Neural cell (in vitro differentiated cells): ENCODE measurements at regions not wholly inside any gene's neighbourhood (a gene's known extent, or its start where the extent isn't known, plus 50 kb on each side); places are given as distances from the start of the nearest gene placed in this dataset.

Experiments
- H2AFZ ChIP-seq: fragments of 200-600, 300-800 bp; sonication (generic), shearing (Covaris generic); 2 replicates; pipeline ENCODE4 v1.6.0; 2014; ENCODE audit warnings: low read depth, mild to moderate bottlenecking, antibody characterized with exemption, low read length, moderate library complexity
- H3F3A ChIP-seq: fragments of 200-600 bp; shearing (Covaris generic); 2 replicates; pipeline ENCODE4 v1.6.1; 2016; ENCODE audit warnings: mild to moderate bottlenecking, moderate library complexity, mixed read lengths, antibody characterized with exemption, low read length; ENCODE audit not compliant: insufficient read depth, poor library complexity, severe bottlenecking
- H3K27ac ChIP-seq: fragments of 200-600, 300-800 bp; sonication (generic), shearing (Covaris generic); 2 replicates; pipeline ENCODE4 v1.5.1; 2014; ENCODE audit warnings: mild to moderate bottlenecking, low read length, moderate library complexity
- H3K27me3 ChIP-seq: fragments of 300-800, 200-600 bp; sonication (generic), shearing (Covaris generic); 2 replicates; pipeline ENCODE4 v1.6.0; 2014; ENCODE audit warnings: mild to moderate bottlenecking, low read depth, low read length, moderate library complexity; ENCODE audit not compliant: insufficient read depth
- H3K36me3 ChIP-seq: fragments of 300-800, 200-600 bp; sonication (generic), shearing (Covaris generic); 2 replicates; pipeline ENCODE4 v1.5.1; 2014; ENCODE audit warnings: mild to moderate bottlenecking, antibody characterized with exemption, low read length, moderate library complexity; ENCODE audit not compliant: insufficient read depth
- H3K4me2 ChIP-seq: fragments of 300-800, 200-600 bp; sonication (generic), shearing (Covaris generic); 2 replicates; pipeline ENCODE4 v1.6.0; 2014; ENCODE audit warnings: mild to moderate bottlenecking, low read length
- H3K4me3 ChIP-seq: fragments of 300-800, 200-600 bp; sonication (generic), shearing (Covaris generic); 2 replicates; pipeline ENCODE4 v1.5.1; 2014; ENCODE audit warnings: mild to moderate bottlenecking, low read length, moderate library complexity
- H3K79me2 ChIP-seq: fragments of 200-600 bp; shearing (Covaris generic); replicated peaks from 2 replicates; pipeline ENCODE4 v1.6.0; 2014; ENCODE audit warnings: mild to moderate bottlenecking, low read length, moderate library complexity; ENCODE audit not compliant: insufficient read depth
- H3K9ac ChIP-seq: fragments of 300-800, 200-600 bp; sonication (generic), shearing (Covaris generic); 2 replicates; pipeline ENCODE4 v1.6.1; 2016; ENCODE audit warnings: mild to moderate bottlenecking, low read length, mixed read lengths
- H3K9me2 ChIP-seq: fragments of 200-600 bp; shearing (Covaris generic); 2 replicates; pipeline ENCODE4 v1.6.1; 2016; ENCODE audit warnings: mild to moderate bottlenecking, low read length, mixed read lengths; ENCODE audit not compliant: insufficient read depth
- H3K9me3 ChIP-seq: fragments of 200-600, 300-800 bp; sonication (generic), shearing (Covaris generic); 2 replicates; pipeline ENCODE4 v1.6.1; 2016; ENCODE audit warnings: mild to moderate bottlenecking, mixed run types, low read length, moderate library complexity, mixed read lengths
- H4K20me1 ChIP-seq: fragments of 200-600 bp; shearing (Covaris generic); 2 replicates; pipeline ENCODE4 v1.6.1; 2016; ENCODE audit warnings: mild to moderate bottlenecking, mixed run types; ENCODE audit not compliant: insufficient read depth
- EP300 ChIP-seq: fragments of 450-650 bp; conservative IDR thresholded peaks from 2 replicates; pipeline ENCODE4 v1.6.1; 2014; ENCODE audit warnings: antibody characterized with exemption, mild to moderate bottlenecking, moderate library complexity; ENCODE audit not compliant: poor library complexity, severe bottlenecking
- EZH2 ChIP-seq: fragments of 200-600, 300-800 bp; shearing (Covaris generic), sonication (generic); IDR thresholded peaks from 2 replicates; pipeline ENCODE4 v1.6.1; 2014; ENCODE audit warnings: antibody characterized with exemption, low read length, borderline replicate concordance, mild to moderate bottlenecking; ENCODE audit not compliant: insufficient read depth, poor library complexity, severe bottlenecking
- MXI1 ChIP-seq: fragments of 450-650 bp; conservative IDR thresholded peaks from 2 replicates; pipeline ENCODE4 v1.6.1; 2014; ENCODE audit warnings: antibody characterized with exemption, mild to moderate bottlenecking; ENCODE audit not compliant: poor library complexity, severe bottlenecking
- POLR2AphosphoS5 ChIP-seq: IDR thresholded peaks from 2 replicates; pipeline ENCODE4 v1.6.1; 2012
- RAD21 ChIP-seq: fragments of 450-650 bp; conservative IDR thresholded peaks from 2 replicates; pipeline ENCODE4 v1.6.1; 2014; ENCODE audit warnings: antibody characterized with exemption, mild to moderate bottlenecking, moderate library complexity
- SMC3 ChIP-seq: fragments of 450-650 bp; conservative IDR thresholded peaks from 2 replicates; pipeline ENCODE4 v1.6.1; 2014; ENCODE audit warnings: antibody characterized with exemption, mild to moderate bottlenecking, moderate library complexity; ENCODE audit not compliant: poor library complexity
- TAF1 ChIP-seq: IDR thresholded peaks from 2 replicates; pipeline ENCODE4 v1.6.1; 2012; ENCODE audit warnings: low read depth
- TF ChIP-seq, protein P1 (sequence below): IDR thresholded peaks from 2 replicates; pipeline ENCODE4 v1.6.1; 2012; ENCODE audit warnings: borderline replicate concordance
- TF ChIP-seq, protein P2 (sequence below): fragments of 450-650 bp; IDR thresholded peaks from 2 replicates; pipeline ENCODE4 v1.5.1; 2014; ENCODE audit warnings: antibody characterized with exemption, mild to moderate bottlenecking, moderate library complexity; ENCODE audit not compliant: poor library complexity, severe bottlenecking

DNA sequence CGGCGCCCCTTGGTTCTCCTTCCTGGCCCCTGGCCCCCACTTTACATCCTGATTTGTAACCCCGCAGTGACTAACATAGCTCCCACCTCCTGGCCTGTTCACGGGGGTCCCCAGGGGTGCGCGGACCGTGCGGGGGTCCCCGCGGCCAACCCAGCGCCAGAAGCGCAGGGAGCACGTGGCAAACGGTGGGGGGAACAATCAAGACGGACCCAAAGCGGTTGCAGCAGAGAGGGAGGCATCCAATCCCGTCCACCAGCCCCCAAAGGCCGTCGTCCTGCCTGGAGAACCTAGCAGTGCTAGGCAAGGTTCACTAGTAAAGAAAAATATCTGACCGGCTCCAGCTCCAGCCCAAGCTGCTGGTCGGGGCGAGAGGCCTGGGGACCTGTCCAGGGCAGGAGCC lies 201.5 kb downstream of the AUH start:
- H3K4me3 ChIP-seq = no peak overlapping the region
- no peaks in the 10 kb centered on the region for H4K20me1 ChIP-seq
- H3K79me2 ChIP-seq = no peaks in the 10 kb centered on the region
- H3K4me2 ChIP-seq = no peak overlapping the region
- no peak for TF ChIP-seq RAD21
- no peak for TF ChIP-seq SMC3
- no peak for TF ChIP-seq POLR2AphosphoS5
- no peak for TF ChIP-seq EZH2
- TF ChIP-seq EP300 = no peak
- no peak for TF ChIP-seq MXI1
- TF ChIP-seq, protein P1, sequence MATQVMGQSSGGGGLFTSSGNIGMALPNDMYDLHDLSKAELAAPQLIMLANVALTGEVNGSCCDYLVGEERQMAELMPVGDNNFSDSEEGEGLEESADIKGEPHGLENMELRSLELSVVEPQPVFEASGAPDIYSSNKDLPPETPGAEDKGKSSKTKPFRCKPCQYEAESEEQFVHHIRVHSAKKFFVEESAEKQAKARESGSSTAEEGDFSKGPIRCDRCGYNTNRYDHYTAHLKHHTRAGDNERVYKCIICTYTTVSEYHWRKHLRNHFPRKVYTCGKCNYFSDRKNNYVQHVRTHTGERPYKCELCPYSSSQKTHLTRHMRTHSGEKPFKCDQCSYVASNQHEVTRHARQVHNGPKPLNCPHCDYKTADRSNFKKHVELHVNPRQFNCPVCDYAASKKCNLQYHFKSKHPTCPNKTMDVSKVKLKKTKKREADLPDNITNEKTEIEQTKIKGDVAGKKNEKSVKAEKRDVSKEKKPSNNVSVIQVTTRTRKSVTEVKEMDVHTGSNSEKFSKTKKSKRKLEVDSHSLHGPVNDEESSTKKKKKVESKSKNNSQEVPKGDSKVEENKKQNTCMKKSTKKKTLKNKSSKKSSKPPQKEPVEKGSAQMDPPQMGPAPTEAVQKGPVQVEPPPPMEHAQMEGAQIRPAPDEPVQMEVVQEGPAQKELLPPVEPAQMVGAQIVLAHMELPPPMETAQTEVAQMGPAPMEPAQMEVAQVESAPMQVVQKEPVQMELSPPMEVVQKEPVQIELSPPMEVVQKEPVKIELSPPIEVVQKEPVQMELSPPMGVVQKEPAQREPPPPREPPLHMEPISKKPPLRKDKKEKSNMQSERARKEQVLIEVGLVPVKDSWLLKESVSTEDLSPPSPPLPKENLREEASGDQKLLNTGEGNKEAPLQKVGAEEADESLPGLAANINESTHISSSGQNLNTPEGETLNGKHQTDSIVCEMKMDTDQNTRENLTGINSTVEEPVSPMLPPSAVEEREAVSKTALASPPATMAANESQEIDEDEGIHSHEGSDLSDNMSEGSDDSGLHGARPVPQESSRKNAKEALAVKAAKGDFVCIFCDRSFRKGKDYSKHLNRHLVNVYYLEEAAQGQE = no peak
- no peak for TF ChIP-seq TAF1
- TF ChIP-seq, protein P2, sequence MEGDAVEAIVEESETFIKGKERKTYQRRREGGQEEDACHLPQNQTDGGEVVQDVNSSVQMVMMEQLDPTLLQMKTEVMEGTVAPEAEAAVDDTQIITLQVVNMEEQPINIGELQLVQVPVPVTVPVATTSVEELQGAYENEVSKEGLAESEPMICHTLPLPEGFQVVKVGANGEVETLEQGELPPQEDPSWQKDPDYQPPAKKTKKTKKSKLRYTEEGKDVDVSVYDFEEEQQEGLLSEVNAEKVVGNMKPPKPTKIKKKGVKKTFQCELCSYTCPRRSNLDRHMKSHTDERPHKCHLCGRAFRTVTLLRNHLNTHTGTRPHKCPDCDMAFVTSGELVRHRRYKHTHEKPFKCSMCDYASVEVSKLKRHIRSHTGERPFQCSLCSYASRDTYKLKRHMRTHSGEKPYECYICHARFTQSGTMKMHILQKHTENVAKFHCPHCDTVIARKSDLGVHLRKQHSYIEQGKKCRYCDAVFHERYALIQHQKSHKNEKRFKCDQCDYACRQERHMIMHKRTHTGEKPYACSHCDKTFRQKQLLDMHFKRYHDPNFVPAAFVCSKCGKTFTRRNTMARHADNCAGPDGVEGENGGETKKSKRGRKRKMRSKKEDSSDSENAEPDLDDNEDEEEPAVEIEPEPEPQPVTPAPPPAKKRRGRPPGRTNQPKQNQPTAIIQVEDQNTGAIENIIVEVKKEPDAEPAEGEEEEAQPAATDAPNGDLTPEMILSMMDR = no peak
- H3K9ac ChIP-seq = no peak overlapping the region
- H3K36me3 ChIP-seq = no peaks in the 10 kb centered on the region
- H3K27ac ChIP-seq = no peak overlapping the region
- no peaks in the 10 kb centered on the region for H3K9me3 ChIP-seq
- no peaks in the 10 kb centered on the region for H3F3A ChIP-seq
- no peak overlapping the region for H2AFZ ChIP-seq
- H3K27me3 ChIP-seq = no peaks in the 10 kb centered on the region
- H3K9me2 ChIP-seq = no peaks in the 10 kb centered on the region

DNA sequence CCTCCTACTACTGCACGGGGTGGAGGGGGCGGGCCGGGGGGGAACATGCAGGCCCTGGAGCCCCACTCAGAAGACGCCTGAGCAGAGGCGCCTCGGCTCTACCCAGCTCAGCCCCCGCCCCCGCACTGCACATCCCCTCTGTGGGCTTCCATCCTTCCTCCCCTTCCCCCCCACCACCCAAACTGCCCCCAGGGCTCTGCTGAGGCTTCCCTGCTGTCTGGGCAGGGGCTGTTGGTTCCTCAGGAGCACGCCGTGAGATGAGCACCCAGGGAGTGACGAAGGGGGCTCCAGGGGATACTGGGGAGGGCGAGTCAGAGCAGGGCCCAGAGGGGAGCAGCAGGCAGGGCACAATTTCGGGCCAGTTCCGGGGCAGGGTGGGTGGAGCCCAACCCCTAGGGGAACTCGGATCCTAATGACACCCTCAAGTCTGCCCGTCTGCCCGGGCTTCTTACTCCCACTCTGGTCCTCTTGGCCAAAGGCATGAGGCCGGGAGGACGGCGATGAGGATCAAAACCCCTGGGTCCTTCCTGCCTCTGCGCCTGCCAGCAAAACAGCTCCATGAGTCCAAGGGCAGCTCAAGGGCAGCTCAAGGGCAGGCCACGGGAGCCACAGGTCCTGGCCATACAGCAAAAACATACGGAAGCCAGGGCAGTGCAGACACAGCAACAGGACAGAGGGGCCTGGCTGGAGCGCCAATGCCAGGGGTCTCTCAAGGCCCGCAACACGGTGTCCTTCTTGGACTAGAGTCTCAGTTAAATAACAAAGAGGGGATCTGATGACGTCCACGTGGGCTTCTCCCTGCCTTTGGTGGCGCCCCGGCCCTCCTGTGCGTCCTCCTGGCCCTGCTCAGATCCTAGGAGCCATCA lies 200.9 kb downstream of the AUH start:
- H3K4me3 ChIP-seq = no peak overlapping the region
- no peak overlapping the region for H3K27ac ChIP-seq

More for the DNA sequence above, 200.9 kb downstream of the AUH start:
- no peaks in the 10 kb centered on the region for H3K9me2 ChIP-seq
- no peaks in the 10 kb centered on the region for H3F3A ChIP-seq
- H3K9ac ChIP-seq = no peak overlapping the region
- H3K9me3 ChIP-seq = no peaks in the 10 kb centered on the region
- no peaks in the 10 kb centered on the region for H4K20me1 ChIP-seq
- H3K79me2 ChIP-seq = no peaks in the 10 kb centered on the region
- TF ChIP-seq RAD21 (no peak), EP300 (no peak), POLR2AphosphoS5 (no peak), MXI1 (no peak), TAF1 (no peak)
- no peaks in the 10 kb centered on the region for H3K27me3 ChIP-seq
- no peak overlapping the region for H3K4me2 ChIP-seq
- no peak overlapping the region for H2AFZ ChIP-seq
- no peaks in the 10 kb centered on the region for H3K36me3 ChIP-seq
